Prostate gland (tissue), 2 donors: ENCODE measurements at regions not wholly inside any gene's neighbourhood (a gene's known extent, or its start where the extent isn't known, plus 50 kb on each side); places are given as distances from the start of the nearest gene placed in this dataset.

Source experiments
- POLR2A ChIP-seq: fragments of 450-650 bp; IDR thresholded peaks from one replicate; pipeline ENCODE4 v1.6.1; 2016; ENCODE audit warnings: antibody characterized with exemption, mild to moderate bottlenecking
- TF ChIP-seq, protein P1 (sequence below), 4 experiments: fragments of 200-600 bp in 2 of 4; fragments of 450-650 bp in 2 of 4; sonication (generic) in 2 of 4; IDR thresholded peaks; 1 replicate in 3 of 4; 2 replicates in 1 of 4; pipeline ENCODE4 v1.5.1; 2016 to 2019; ENCODE audit warnings: antibody characterized with exemption in 4 of 4, mild to moderate bottlenecking in 2 of 4, moderate library complexity in 2 of 4

GRCh38 chr2:118431165-118431517 lies 342.9 kb downstream of the INSIG2 start:
- TF ChIP-seq, protein P1, sequence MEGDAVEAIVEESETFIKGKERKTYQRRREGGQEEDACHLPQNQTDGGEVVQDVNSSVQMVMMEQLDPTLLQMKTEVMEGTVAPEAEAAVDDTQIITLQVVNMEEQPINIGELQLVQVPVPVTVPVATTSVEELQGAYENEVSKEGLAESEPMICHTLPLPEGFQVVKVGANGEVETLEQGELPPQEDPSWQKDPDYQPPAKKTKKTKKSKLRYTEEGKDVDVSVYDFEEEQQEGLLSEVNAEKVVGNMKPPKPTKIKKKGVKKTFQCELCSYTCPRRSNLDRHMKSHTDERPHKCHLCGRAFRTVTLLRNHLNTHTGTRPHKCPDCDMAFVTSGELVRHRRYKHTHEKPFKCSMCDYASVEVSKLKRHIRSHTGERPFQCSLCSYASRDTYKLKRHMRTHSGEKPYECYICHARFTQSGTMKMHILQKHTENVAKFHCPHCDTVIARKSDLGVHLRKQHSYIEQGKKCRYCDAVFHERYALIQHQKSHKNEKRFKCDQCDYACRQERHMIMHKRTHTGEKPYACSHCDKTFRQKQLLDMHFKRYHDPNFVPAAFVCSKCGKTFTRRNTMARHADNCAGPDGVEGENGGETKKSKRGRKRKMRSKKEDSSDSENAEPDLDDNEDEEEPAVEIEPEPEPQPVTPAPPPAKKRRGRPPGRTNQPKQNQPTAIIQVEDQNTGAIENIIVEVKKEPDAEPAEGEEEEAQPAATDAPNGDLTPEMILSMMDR (IDR thresholded peaks at IDR 0.05): no peak
- no peak for TF ChIP-seq POLR2A
